Activated CD4-positive, alpha-beta T cell treated with anti-CD3 and anti-CD28 coated beads, Interleukin-2, Interleukin-4, amounts not matched to agents 100 ng/mL and 50 ng/mL, durations not matched to agents 16 hours and 8 hours (primary cell): ENCODE measurements at regions not wholly inside any gene's neighbourhood (a gene's known extent, or its start where the extent isn't known, plus 50 kb on each side); places are given as distances from the start of the nearest gene placed in this dataset.

Source experiments
- DNase-seq: peaks from one replicate; pipeline ENCODE4 v3.0.0-alpha.2; 2020; ENCODE audit warnings: low spot score

- no peak for DNase-seq
Measured at GRCh38 chr2:51103205-51103604, 71.3 kb upstream of the NRXN1 start.

DNA sequence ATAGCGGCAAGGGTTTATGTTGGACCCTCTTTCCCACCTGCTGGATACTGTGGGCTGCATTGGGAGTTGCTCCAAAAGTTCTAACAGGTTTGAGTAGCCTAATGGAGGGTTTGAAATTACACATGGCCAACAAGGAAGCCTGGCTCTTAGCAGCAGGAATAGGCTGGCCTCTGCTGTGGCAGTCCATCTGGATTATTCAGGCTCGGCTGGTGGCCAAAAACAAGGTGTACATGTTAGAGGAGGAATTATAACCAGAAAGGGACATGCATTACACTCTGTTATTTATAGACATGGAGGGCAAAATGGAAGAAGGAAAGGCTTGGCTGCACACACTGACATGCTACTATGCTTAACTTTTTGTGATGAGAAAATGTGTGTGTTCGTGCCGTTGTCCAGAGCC, 61.1 kb upstream of the NRXN1 start:
- DNase-seq = no peak

DNA sequence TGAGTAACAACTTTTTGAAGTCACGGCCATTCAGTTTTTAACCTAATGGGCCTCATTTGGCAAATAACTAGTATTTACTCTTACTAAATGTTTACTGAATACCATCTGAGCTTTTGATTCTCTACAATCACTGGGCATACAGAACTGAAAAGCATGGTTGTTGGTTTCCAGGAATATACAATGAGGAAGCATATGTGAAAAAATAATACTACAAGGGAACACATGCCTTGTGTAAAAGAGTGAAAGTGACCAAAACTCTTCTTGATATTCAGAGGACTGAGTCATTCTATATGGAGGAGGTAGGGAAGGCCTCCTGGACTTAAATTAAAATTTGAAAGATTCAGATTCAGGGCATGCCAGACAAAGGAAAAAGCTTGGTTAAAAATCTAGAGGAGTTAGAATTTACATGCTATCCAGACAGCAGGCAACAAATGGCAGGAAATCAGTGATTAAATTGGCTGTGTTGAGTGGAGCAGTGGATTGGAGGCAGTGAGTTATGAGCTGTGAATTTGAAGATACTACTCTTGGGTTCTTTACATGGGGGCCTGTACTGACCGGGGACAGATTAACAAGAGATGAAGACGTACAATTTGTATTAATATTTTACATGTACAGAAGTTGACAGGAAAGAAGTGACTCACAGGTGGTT, 53.6 kb upstream of the NRXN1 start:
- no peak for DNase-seq

DNA sequence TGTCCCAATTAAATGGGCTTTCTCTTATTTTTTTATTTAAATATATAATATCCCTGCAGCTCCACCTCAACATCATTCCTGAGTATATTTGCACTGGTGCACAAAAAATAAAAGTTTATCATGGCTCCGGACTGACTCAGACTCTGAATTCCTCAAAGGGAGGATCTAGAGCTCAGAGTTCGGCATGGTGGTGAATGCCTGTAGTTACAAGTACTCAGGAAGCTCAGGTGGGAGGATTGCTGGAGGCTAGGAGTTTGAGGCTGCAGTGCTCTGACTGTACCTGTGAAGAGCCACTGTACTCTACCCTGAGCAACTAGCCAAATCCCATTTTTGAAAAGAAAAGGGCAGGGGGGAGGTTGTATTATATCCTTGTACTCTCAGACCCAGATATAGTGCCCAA, 52.8 kb upstream of the NRXN1 start:
- no peak for DNase-seq
